Activated CD4-positive, alpha-beta T cell treated with anti-CD3 and anti-CD28 coated beads for 24 hours (primary cell): ENCODE measurements at regions not wholly inside any gene's neighbourhood (a gene's known extent, or its start where the extent isn't known, plus 50 kb on each side); places are given as distances from the start of the nearest gene placed in this dataset.

Source experiments
- DNase-seq, 2 donors: peaks; one replicate each; pipeline ENCODE4 v3.0.0-alpha.2; 2020; ENCODE audit warnings: low read depth in 2 of 2

GRCh38 chr13:84208246-84208910 is 326.1 kb upstream of the SLITRK1 start:
- DNase-seq, result no peak

GRCh38 chr13:84207509-84207908 is 325.2 kb upstream of the SLITRK1 start:
- DNase-seq, result no peak

GRCh38 chr13:84200971-84201370 is 318.7 kb upstream of the SLITRK1 start:
- no peak for DNase-seq

GRCh38 chr13:84192125-84192524 is 309.9 kb upstream of the SLITRK1 start:
- no peak for DNase-seq

- DNase-seq, result no peak
These were observed 308.9 kb upstream of the SLITRK1 start for GRCh38 chr13:84191139-84191538.

GRCh38 chr13:84187626-84188025 is 305.4 kb upstream of the SLITRK1 start:
- DNase-seq, result no peak

- no peak for DNase-seq
These were observed 257.4 kb upstream of the SLITRK1 start for GRCh38 chr13:84139561-84140158.

- peak; percentile 1 to 7 for DNase-seq
These were observed 255.0 kb upstream of the SLITRK1 start for GRCh38 chr13:84137292-84137691.

GRCh38 chr13:84136582-84136981 is 254.3 kb upstream of the SLITRK1 start:
- no peak for DNase-seq

- no peak for DNase-seq
These were observed 250.2 kb upstream of the SLITRK1 start for GRCh38 chr13:84132491-84132890.

- DNase-seq, result no peak
These were observed 249.0 kb upstream of the SLITRK1 start for GRCh38 chr13:84131249-84131648.

- DNase-seq, result no peak
These were observed 248.3 kb upstream of the SLITRK1 start for GRCh38 chr13:84130495-84131114.

GRCh38 chr13:84129966-84130365 is 247.7 kb upstream of the SLITRK1 start:
- no peak for DNase-seq

- no peak for DNase-seq
These were observed 245.4 kb upstream of the SLITRK1 start for GRCh38 chr13:84127597-84128128.

GRCh38 chr13:84126671-84127171 is 244.4 kb upstream of the SLITRK1 start:
- DNase-seq, result no peak

GRCh38 chr13:84121456-84121855 is 239.2 kb upstream of the SLITRK1 start:
- no peak for DNase-seq

GRCh38 chr13:84118839-84119409 is 236.7 kb upstream of the SLITRK1 start:
- no peak for DNase-seq

- no peak for DNase-seq
These were observed 216.0 kb upstream of the SLITRK1 start for GRCh38 chr13:84098273-84098672.

GRCh38 chr13:84097148-84097547 is 214.9 kb upstream of the SLITRK1 start:
- no peak for DNase-seq

GRCh38 chr13:84096216-84096615 is 213.9 kb upstream of the SLITRK1 start:
- no peak for DNase-seq

GRCh38 chr13:84088996-84089395 is 206.7 kb upstream of the SLITRK1 start:
- no peak for DNase-seq

- no peak for DNase-seq
These were observed 204.5 kb upstream of the SLITRK1 start for GRCh38 chr13:84086847-84087162.
